ENCODE measurements at regions not wholly inside any gene's neighbourhood (a gene's known extent, or its start where the extent isn't known, plus 50 kb on each side); places are given as distances from the start of the nearest gene placed in this dataset.

GRCh38 chr11:64450168-64450560, 91.2 kb downstream of the RPS6KA4 start:
- H2AFZ ChIP-seq (ENCODE audit: low read length), result no peak overlapping the region
- DNase-seq, result no peak
- H3K9me2 ChIP-seq (replicated peaks; ENCODE audit: insufficient read depth, low read length), result no peaks in the 10 kb centered on the region
- H3K4me1 ChIP-seq (ENCODE audit: low read length), result peaks cover 17% of the 10 kb centered on the region
- H3K27me3 ChIP-seq (replicated peaks; ENCODE audit: insufficient read depth, low read length), result peaks cover 70% of the 10 kb centered on the region
- H3K9ac ChIP-seq (ENCODE audit: low read length), result no peak overlapping the region
- H3K79me2 ChIP-seq (ENCODE audit: low read length), result no peaks in the 10 kb centered on the region
- H3K27ac ChIP-seq (ENCODE audit: low read length), result no peak overlapping the region
- H3K9me3 ChIP-seq (replicated peaks; ENCODE audit: insufficient read depth, low read length), result no peaks in the 10 kb centered on the region
- H4K20me1 ChIP-seq (ENCODE audit: insufficient read depth, low read length), result no peaks in the 10 kb centered on the region
- no peaks in the 10 kb centered on the region for H3K36me3 ChIP-seq (replicated peaks; ENCODE audit: insufficient read depth, low read length)
- no peak overlapping the region for H3K4me3 ChIP-seq (ENCODE audit: low read length)
- no peaks in the 10 kb centered on the region for H3F3A ChIP-seq (ENCODE audit: insufficient read depth, low read length)
- no peak for TF ChIP-seq EZH2phosphoT487 (IDR thresholded peaks at IDR 0.05; ENCODE audit: low read length)
- TF ChIP-seq CTCF (IDR thresholded peaks at IDR 0.05; ENCODE audit: low read length), result no peak
- TF ChIP-seq EZH2 (optimal IDR thresholded peaks at IDR 0.05; ENCODE audit: low read depth, low read length), result no peak
- H3K4me2 ChIP-seq (ENCODE audit: low read depth, low read length), result no peak overlapping the region

DNA sequence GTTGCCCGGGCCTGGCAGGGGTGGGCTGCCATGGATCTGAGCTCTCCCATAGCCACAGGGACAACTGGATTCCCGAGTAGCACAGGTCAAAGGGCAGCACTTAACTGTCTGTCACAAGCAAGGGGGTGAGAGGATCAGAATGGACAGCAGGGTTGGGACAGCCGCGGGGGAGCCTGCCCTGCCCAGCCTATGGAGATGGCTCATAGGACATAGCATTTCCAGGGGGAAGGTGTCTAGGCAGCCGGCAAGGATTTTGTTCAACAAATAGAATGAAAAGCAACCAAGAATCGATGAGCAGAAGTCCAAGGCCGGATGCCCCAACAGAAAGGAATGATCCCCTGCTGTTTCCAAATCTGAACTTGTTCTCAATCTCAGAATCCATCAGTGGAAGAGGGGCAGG, 92.9 kb downstream of the RPS6KA4 start:
- H2AFZ ChIP-seq (ENCODE audit: low read length), result no peak overlapping the region
- H3K9ac ChIP-seq (ENCODE audit: low read length), result no peak overlapping the region
- H3K4me3 ChIP-seq (ENCODE audit: low read length), result no peak overlapping the region
- H3K36me3 ChIP-seq (replicated peaks; ENCODE audit: insufficient read depth, low read length), result no peaks in the 10 kb centered on the region
- no peaks in the 10 kb centered on the region for H3K9me3 ChIP-seq (replicated peaks; ENCODE audit: insufficient read depth, low read length)
- no peak overlapping the region for H3K27ac ChIP-seq (ENCODE audit: low read length)
- H3K9me2 ChIP-seq (replicated peaks; ENCODE audit: insufficient read depth, low read length), result no peaks in the 10 kb centered on the region
- H3K27me3 ChIP-seq (replicated peaks; ENCODE audit: insufficient read depth, low read length), result peaks cover 80% of the 10 kb centered on the region
- H3K4me2 ChIP-seq (ENCODE audit: low read depth, low read length), result no peak overlapping the region
- H3K79me2 ChIP-seq (ENCODE audit: low read length), result no peaks in the 10 kb centered on the region
- H4K20me1 ChIP-seq (ENCODE audit: insufficient read depth, low read length), result no peaks in the 10 kb centered on the region
- TF ChIP-seq CTCF (IDR thresholded peaks at IDR 0.05; ENCODE audit: low read length) (no peak), EZH2phosphoT487 (IDR thresholded peaks at IDR 0.05; ENCODE audit: low read length) (no peak), EZH2 (optimal IDR thresholded peaks at IDR 0.05; ENCODE audit: low read depth, low read length) (no peak)
- no peaks in the 10 kb centered on the region for H3F3A ChIP-seq (ENCODE audit: insufficient read depth, low read length)
- DNase-seq, result no peak
- H3K4me1 ChIP-seq (ENCODE audit: low read length), result peaks cover 17% of the 10 kb centered on the region

GRCh38 chr11:64453466-64453865, 94.5 kb downstream of the RPS6KA4 start:
- no peak for TF ChIP-seq CTCF (IDR thresholded peaks at IDR 0.05; ENCODE audit: low read length)
- no peak for TF ChIP-seq EZH2phosphoT487 (IDR thresholded peaks at IDR 0.05; ENCODE audit: low read length)
- no peak for TF ChIP-seq EZH2 (optimal IDR thresholded peaks at IDR 0.05; ENCODE audit: low read depth, low read length)
- Histone ChIP-seq H3K9ac (ENCODE audit: low read length) (no peak overlapping the region), H3F3A (ENCODE audit: insufficient read depth, low read length) (no peaks in the 10 kb centered on the region), H3K4me1 (ENCODE audit: low read length) (peaks cover 10% of the 10 kb centered on the region), H2AFZ (ENCODE audit: low read length) (no peak overlapping the region), H3K79me2 (ENCODE audit: low read length) (no peaks in the 10 kb centered on the region), H3K4me3 (ENCODE audit: low read length) (no peak overlapping the region), H3K9me3 (replicated peaks; ENCODE audit: insufficient read depth, low read length) (no peaks in the 10 kb centered on the region), H3K36me3 (replicated peaks; ENCODE audit: insufficient read depth, low read length) (no peaks in the 10 kb centered on the region), H3K27me3 (replicated peaks; ENCODE audit: insufficient read depth, low read length) (peaks cover 85% of the 10 kb centered on the region), H3K27ac (ENCODE audit: low read length) (no peak overlapping the region), H3K9me2 (replicated peaks; ENCODE audit: insufficient read depth, low read length) (no peaks in the 10 kb centered on the region), H3K4me2 (ENCODE audit: low read depth, low read length) (no peak overlapping the region), H4K20me1 (ENCODE audit: insufficient read depth, low read length) (no peaks in the 10 kb centered on the region)
- DNase-seq, result no peak

Measured in MM.1S (cell line).